GM12891 (cell line): ENCODE measurements at regions not wholly inside any gene's neighbourhood (a gene's known extent, or its start where the extent isn't known, plus 50 kb on each side); places are given as distances from the start of the nearest gene placed in this dataset.

Experiments used
- DNase-seq: peaks from one replicate; pipeline ENCODE4 v3.0.0; 2011; ENCODE audit warnings: low spot score; ENCODE audit not compliant: insufficient read length
- FAIRE-seq: peaks from 2 replicates; lab custom pipeline; 2011; peaks lifted over from hg19 to GRCh38; lab: Jason Lieb, UNC
- PAX5 ChIP-seq: IDR thresholded peaks from 2 replicates; pipeline ENCODE4 v1.6.1; 2011; ENCODE audit warnings: low read length, moderate library complexity, mild to moderate bottlenecking; ENCODE audit not compliant: insufficient read depth, severe bottlenecking
- POLR2A ChIP-seq: IDR thresholded peaks from 2 replicates; pipeline ENCODE4 v1.6.1; 2011; ENCODE audit warnings: low read depth, low read length, control low read depth
- POLR2AphosphoS5 ChIP-seq: IDR thresholded peaks from 2 replicates; pipeline ENCODE4 v1.6.1; 2011; ENCODE audit warnings: low read depth, low read length, control low read depth
- POU2F2 ChIP-seq: IDR thresholded peaks from 2 replicates; pipeline ENCODE4 v1.6.1; 2011; ENCODE audit warnings: low read depth, mild to moderate bottlenecking, control low read depth, low read length, moderate library complexity
- SPI1 ChIP-seq: IDR thresholded peaks from 2 replicates; pipeline ENCODE4 v1.6.1; 2011; ENCODE audit warnings: low read depth, low read length, control low read depth
- TAF1 ChIP-seq: IDR thresholded peaks from 2 replicates; pipeline ENCODE4 v1.6.1; 2011; ENCODE audit warnings: low read depth, low read length, control low read depth

DNA sequence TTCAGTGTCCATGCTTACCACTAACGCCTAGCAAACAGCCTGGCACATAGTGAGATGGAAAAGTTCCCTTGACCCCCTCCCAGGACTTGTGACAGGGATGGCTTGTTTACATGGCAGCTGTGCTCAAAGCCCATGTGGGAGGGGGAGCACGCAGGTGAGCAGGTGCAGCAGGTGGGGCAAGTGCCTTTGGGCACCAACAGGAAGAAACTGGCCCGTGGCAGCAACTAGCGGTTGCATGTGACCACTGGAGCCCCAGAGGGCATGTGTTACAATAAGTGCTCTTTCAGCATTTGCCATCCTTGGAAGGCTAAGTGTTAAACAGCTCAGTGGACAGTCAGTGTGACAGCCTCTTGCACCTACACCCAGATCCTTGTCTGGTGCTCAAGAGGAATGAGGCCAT lies 734.6 kb downstream of the TUSC7 start:
- FAIRE-seq, result no peak
- no peak for TF ChIP-seq TAF1
- no peak for TF ChIP-seq PAX5
- TF ChIP-seq POLR2AphosphoS5, result no peak
- no peak for TF ChIP-seq POU2F2
- no peak for TF ChIP-seq SPI1
- TF ChIP-seq POLR2A, result no peak
- no peak for DNase-seq

DNA sequence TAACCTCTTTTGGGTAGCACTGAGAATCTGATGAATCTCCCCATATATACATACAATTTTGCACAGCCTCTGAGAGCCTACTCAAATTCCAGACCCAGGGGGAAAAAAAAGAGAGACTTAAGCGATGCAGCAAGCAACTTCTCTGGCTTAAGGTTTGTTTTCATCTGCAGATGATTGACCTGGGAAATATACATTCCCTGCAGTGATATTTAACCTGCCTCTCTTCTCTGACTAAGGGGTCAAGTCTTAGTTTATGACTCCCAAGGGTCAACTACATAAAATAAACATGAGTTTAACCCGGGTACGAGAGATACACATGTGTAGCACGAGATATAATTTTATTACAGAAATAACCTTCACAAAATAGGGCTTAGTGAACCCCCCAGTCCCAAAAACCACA lies 737.8 kb downstream of the TUSC7 start:
- DNase-seq, result no peak
- no peak for TF ChIP-seq POLR2A
- no peak for TF ChIP-seq POLR2AphosphoS5
- no peak for TF ChIP-seq POU2F2
- TF ChIP-seq TAF1, result no peak
- TF ChIP-seq SPI1, result no peak
- TF ChIP-seq PAX5, result no peak

GRCh38 chr3:117450026-117450425 lies 740.4 kb downstream of the TUSC7 start:
- TF ChIP-seq PAX5, result no peak
- no peak for TF ChIP-seq POLR2AphosphoS5
- FAIRE-seq, result no peak

More for the DNA sequence above, 737.8 kb downstream of the TUSC7 start:
- no peak for FAIRE-seq

DNA sequence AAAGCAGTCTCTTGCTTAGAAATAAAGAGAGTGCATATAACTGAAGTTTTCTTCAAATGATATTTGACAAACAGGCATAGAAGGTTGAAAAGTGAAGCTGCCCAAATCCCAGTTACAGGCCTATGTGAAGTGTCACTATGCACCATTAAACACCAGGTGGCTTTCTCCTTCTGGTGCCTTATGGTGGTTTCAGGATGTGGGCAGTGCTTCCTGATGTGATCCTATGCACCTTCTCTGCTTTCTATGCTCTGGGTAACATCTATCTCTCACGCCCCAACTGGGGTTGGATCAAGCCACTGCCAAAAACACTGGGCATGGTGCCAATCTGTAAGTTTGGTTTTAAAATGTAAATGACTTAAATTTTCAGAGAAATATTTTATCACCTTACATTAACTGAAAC lies 744.7 kb downstream of the TUSC7 start:
- no peak for FAIRE-seq
- DNase-seq, result no peak
- TF ChIP-seq PAX5 (no peak), TAF1 (no peak), POLR2A (no peak), POU2F2 (no peak), POLR2AphosphoS5 (no peak), SPI1 (no peak)

More at GRCh38 chr3:117450026-117450425, 740.4 kb downstream of the TUSC7 start:
- DNase-seq, result no peak

DNA sequence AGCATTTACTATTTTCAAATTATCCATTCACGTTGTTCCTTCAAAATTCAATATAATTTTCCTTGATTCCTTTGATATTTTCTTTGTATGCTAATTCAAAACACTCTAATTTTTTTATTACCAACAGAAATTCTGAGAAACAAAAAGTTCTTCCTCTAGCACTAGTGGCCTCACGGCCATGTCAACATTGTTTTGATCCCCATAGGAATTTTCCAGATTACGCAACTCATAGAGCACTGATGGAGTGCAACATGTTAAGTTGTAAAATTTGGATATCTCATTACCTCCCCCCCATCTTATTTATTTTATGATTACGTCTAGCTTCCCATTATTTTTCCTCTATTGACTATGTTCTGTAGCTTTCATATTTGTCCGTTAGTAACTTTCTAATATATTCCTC lies 745.3 kb downstream of the TUSC7 start:
- TF ChIP-seq POLR2A, result no peak
- no peak for TF ChIP-seq PAX5
- TF ChIP-seq TAF1, result no peak
- no peak for TF ChIP-seq POU2F2
- TF ChIP-seq SPI1, result no peak
- TF ChIP-seq POLR2AphosphoS5, result no peak
- FAIRE-seq (no peak), DNase-seq (no peak)

GRCh38 chr3:117455782-117456181 lies 746.2 kb downstream of the TUSC7 start:
- FAIRE-seq (no peak), DNase-seq (no peak)
- TF ChIP-seq TAF1 (no peak), POU2F2 (no peak), PAX5 (no peak), POLR2AphosphoS5 (no peak), POLR2A (no peak), SPI1 (no peak)

DNA sequence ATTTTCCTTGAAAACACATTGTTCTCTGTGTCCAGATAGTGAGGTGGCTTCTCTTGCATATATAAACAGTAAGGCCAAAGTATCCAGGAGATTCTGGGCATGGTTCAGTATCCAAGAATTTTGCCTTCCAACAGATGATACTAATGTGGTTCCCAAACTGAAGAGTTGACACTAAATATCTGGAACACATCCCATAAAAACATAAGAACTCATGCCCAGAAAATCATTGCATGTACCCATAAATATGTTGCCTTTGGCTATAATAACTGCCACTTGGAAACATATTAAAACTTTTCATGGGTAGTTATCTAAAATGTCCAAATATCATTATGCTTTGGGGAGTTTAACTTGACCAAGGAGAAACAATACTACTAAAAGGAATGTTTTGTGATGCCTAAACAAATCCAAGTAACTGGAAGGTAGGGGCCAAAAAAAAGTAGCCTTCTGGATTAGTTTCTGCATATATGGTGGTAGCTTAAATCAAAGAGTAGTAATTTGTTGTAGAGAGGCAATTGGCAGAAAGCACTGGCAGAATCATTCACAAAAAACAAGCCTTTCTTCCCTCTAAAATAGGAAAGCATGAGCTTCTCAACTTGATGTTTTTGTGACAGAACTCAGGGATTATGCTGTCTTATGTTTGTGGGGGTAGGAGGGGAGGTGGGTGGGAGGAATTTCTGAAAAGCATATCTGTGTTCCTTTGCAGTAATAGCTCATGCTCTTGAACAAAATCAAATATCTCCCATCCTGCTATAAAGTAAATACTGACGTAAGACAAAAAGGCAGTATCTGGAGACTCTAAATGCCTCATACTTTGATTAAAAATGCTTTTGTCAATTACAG lies 753.9 kb downstream of the TUSC7 start:
- DNase-seq (no peak), FAIRE-seq (no peak)
- TF ChIP-seq POLR2AphosphoS5 (no peak), PAX5 (no peak), SPI1 (no peak), POU2F2 (no peak)

- TF ChIP-seq POLR2A, result no peak
- no peak for TF ChIP-seq SPI1
- no peak for TF ChIP-seq POLR2AphosphoS5
- no peak for TF ChIP-seq POU2F2
- no peak for TF ChIP-seq PAX5
- TF ChIP-seq TAF1, result no peak
- no peak for DNase-seq
- FAIRE-seq, result no peak
Measured at GRCh38 chr3:117471831-117472230, 762.3 kb downstream of the TUSC7 start.

- FAIRE-seq, result no peak
- no peak for DNase-seq
- TF ChIP-seq PAX5 (no peak), POU2F2 (no peak), TAF1 (no peak), POLR2AphosphoS5 (no peak), POLR2A (no peak)
Measured at GRCh38 chr3:117473981-117474538, 764.5 kb downstream of the TUSC7 start.

DNA sequence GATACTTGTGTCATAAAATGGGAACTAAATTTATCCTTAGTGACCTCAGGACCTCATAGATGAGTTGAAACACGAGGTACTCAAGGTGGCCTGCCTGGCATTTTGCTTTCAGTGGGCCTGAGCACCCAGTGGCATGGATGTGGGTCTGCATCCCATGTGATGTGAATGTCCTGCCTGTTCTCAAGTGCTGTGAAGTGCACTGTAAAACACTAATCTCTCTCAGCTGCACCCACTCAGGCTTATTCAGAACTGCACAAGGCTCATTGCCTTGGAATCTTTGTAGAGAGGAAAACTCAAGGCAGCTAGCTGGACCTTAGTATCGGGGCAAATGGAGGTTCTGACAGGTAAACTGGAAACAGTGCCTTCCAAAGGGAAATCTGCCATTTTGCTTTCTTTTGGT lies 767.0 kb downstream of the TUSC7 start:
- DNase-seq (no peak), FAIRE-seq (no peak)
- no peak for TF ChIP-seq TAF1
- TF ChIP-seq POLR2A, result no peak
- no peak for TF ChIP-seq SPI1
- no peak for TF ChIP-seq POLR2AphosphoS5
- TF ChIP-seq POU2F2, result no peak
- TF ChIP-seq PAX5, result no peak
